CD1c-positive myeloid dendritic cell (primary cell): ENCODE measurements at regions not wholly inside any gene's neighbourhood (a gene's known extent, or its start where the extent isn't known, plus 50 kb on each side); places are given as distances from the start of the nearest gene placed in this dataset.
A peak's percentile ranks its signal among the peaks of the same experiment; 100 is the strongest.

Source experiments
- DNase-seq: peaks from one replicate; pipeline ENCODE4 v3.0.0-alpha.2; 2016; ENCODE audit errors: extremely low spot score

- DNase-seq: no peak
Observed at GRCh38 chr5:74954919-74955318, 88.7 kb upstream of the FAM169A start.

GRCh38 chr5:74953937-74954720, 87.9 kb upstream of the FAM169A start:
- DNase-seq: no peak

- no peak for DNase-seq
Observed at GRCh38 chr5:74953554-74953936, 87.4 kb upstream of the FAM169A start.

DNA sequence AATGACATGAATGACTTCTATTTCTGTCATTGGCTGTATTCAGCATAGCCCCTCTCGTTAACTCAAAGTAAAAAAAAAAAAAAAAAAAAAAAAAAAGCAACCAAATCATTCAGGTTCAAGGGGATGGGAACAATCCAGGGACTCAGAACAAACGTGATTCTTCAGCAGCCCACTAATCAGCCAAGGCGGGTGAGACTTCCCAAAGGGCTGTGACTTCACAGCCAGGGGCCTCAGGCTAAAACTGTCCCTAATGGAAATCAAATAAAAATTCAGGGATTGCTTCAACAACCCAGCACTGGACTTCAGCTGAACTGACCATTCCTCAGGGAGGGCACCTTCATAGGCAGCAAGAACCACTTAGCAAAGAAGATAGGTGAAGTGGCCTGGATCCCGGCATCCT, 86.2 kb upstream of the FAM169A start:
- DNase-seq: no peak

- DNase-seq: no peak
Observed at GRCh38 chr5:74951865-74952264, 85.7 kb upstream of the FAM169A start.

DNA sequence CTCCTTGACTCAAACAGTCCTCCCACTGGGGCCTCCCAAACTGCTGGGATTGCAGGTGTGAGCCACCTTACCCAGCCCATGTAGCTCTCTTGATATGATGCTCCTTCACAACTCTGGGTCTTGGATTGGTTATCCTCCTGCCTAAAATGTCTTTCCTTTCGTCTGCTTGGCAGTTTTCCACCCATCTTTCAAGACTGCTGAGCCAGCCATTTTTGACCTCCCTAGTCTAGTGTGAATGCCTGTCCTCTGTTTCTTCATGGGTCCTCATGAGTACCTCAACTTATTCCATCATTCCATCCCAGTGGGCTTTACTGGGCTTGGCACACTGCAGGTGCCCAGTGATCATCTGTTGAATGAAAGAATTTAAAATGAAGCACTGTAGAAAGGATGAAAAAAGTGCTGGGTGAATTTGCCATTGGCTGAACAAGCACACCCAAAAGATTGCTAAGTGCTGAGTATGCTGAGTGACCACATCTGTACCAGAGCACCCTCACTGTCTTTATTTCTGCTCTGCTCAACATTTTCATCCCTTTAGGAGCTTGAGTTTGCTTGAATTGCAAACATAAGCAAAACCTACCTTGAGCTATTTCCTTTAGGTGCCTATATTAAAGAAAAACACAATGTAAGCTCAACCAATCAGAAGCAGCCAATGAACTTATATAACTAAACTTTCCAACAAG, 84.8 kb upstream of the FAM169A start:
- no peak for DNase-seq

DNA sequence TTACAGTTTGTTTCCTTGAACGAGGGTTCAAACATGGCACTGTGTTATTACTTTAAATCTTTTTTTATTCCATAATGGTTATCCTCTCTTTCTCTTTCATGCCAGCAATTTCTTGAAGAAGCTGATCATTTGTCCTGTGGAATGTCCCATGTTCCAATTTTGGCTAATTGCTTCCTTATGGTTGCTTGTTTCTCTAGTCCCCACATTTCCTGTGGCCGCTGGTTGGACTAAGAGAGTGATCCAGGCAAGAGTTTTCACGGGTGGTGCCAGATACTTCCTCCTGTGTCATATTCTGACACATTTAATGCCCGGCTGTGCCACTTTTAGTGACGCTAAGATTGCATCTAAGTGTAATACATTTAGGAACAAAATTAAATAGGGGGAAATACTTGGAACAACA, 83.8 kb upstream of the FAM169A start:
- DNase-seq: no peak

DNA sequence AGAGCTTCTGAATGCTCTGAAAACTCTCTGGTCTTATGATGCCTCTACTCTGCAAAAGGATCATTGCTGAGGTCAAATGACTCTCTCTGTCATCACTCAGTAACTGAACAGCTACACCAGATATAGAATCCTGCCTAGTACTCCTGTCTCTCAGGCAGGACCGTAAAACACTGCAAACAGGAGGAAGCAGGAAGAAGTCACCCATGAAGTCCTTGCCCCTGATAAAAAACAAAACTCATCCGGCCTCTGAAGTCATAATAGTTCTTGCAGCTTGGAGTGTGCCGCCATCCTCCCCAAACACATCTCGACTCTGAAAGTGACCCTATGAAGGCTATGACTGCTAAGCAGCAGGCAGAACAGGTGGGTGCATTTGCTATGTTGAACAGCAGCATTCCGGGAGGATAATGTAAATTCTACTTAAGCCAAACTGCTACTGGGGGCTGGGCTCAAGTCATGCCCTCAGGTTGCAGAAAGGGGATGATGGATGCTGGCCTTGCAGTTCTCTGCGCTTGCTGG, 81.9 kb upstream of the FAM169A start:
- DNase-seq: no peak

- DNase-seq: no peak
Observed at GRCh38 chr5:74946471-74946870, 80.3 kb upstream of the FAM169A start.

GRCh38 chr5:74945561-74946165, 79.5 kb upstream of the FAM169A start:
- no peak for DNase-seq

GRCh38 chr5:74943905-74944304, 77.7 kb upstream of the FAM169A start:
- no peak for DNase-seq

DNA sequence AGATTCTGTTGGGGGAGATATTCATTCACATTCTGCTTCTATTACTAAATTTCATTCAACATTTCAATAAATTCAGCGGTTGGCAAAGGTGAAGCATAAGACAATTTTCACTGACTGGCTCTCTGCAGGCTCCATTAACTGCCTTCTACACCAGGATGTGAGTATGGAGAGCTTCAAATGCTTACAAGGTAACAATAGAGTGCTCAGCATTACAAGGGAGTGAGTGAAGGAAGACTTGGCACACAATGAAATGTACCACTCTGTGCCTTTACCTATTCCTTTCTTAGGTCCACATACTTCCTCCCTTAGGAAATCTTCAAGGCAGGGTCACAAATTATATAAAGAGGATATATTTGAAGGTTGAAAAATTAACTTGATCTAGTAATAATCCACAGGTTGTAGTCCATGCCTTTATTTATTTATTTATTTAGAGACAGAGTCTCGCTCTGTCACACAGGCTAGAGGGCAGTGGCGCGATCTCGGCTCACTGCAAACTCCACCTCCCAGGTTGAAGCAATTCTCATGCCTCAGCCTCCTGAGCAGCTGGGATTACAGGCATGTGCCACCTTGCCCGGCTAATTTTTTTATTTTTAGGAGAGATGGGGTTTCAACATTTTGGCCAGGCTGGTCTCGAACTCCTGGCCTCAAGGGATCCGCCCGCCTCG, 76.6 kb upstream of the FAM169A start:
- no peak for DNase-seq

- no peak for DNase-seq
Observed at GRCh38 chr5:74940782-74941353, 74.7 kb upstream of the FAM169A start.

DNA sequence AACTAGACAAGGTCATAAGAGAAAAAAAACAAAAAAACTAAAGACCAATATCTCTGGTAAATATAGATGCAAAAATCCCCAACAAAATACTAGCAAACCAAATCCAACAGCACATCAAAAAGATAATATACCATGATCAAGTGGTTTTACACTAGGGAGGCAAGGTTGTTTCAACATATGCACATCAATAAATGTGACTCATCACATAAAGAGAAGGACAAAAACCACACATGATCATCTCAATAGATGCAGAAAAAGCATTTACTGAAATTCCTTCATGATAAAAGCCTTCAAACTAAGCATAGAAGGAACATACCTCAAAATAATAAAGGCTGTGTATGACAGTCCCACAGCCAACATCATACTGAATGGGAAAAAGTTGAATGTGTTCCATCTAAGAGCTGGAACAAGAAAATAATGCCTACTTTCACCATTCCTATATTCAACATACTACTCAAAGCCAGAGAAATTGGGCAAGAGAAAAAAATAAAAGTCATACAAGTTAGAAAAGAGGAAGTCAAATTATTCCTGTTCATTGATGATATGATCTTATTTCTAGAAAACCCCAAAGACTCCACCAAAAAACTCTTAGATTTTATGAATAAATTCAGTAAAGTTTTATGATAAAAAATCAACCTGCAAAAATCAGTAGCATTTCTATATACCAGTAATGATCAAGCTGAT, 72.2 kb upstream of the FAM169A start:
- peak; percentile 5 for DNase-seq

GRCh38 chr5:74935752-74936091, 69.5 kb upstream of the FAM169A start:
- DNase-seq: no peak

- no peak for DNase-seq
Observed at GRCh38 chr5:74934949-74935751, 69.0 kb upstream of the FAM169A start.

- no peak for DNase-seq
Observed at GRCh38 chr5:74927336-74927735, 61.1 kb upstream of the FAM169A start.

GRCh38 chr5:74919487-74919886, 53.3 kb upstream of the FAM169A start:
- peak; percentile 60 for DNase-seq

GRCh38 chr5:74919041-74919440, 52.9 kb upstream of the FAM169A start:
- DNase-seq: no peak

- no peak for DNase-seq
Observed at GRCh38 chr5:74918232-74918669, 52.1 kb upstream of the FAM169A start.
